SK-N-SH treated with all-trans-retinoic acid at 6 μM for 48 hours (cell line): ENCODE measurements at regions not wholly inside any gene's neighbourhood (a gene's known extent, or its start where the extent isn't known, plus 50 kb on each side); places are given as distances from the start of the nearest gene placed in this dataset.

Source experiments
- ATAC-seq: fragments of 200-7000 bp; cut with Tn5 transposase; 3 replicates; pipeline ENCODE4 v1.9.1; 2020; ENCODE audit warnings: mild to moderate bottlenecking, moderate library complexity
- ARNTL ChIP-seq: fragments of 450-650 bp; formaldehyde crosslinking; IDR thresholded peaks from 2 replicates; pipeline ENCODE4 v1.5.0; 2020; ENCODE audit warnings: low read depth, mild to moderate bottlenecking, moderate library complexity, borderline replicate concordance
- CSDC2 ChIP-seq: fragments of 250-450 bp; sonication (Bioruptor Pico); IDR thresholded peaks from 2 replicates; pipeline ENCODE4 v1.5.0; 2020; ENCODE audit warnings: mild to moderate bottlenecking, moderate library complexity
- ESRRG ChIP-seq: fragments of 250-450 bp; sonication (Bioruptor Pico); IDR thresholded peaks from 2 replicates; pipeline ENCODE4 v1.6.1; 2021; ENCODE audit warnings: mild to moderate bottlenecking
- GLIS3 ChIP-seq: fragments of 250-450 bp; sonication (Bioruptor Pico); IDR thresholded peaks from 2 replicates; pipeline ENCODE4 v1.5.0; 2020; ENCODE audit warnings: mild to moderate bottlenecking, moderate library complexity
- ISL1 ChIP-seq: fragments of 250-450 bp; sonication (Bioruptor Pico); IDR thresholded peaks from 2 replicates; pipeline ENCODE4 v2.1.2; 2022; ENCODE audit warnings: mild to moderate bottlenecking, moderate library complexity
- OSR1 ChIP-seq: fragments of 250-450 bp; sonication (Bioruptor Pico); IDR thresholded peaks from 2 replicates; pipeline ENCODE4 v1.8.0; 2022; ENCODE audit warnings: moderate library complexity, mild to moderate bottlenecking, inconsistent platforms
- PPARA ChIP-seq: fragments of 250-450 bp; sonication (Bioruptor Pico); IDR thresholded peaks from 2 replicates; pipeline ENCODE4 v1.5.0; 2020; ENCODE audit warnings: mild to moderate bottlenecking, borderline replicate concordance
- RARB ChIP-seq: fragments of 250-450 bp; sonication (Bioruptor Pico); IDR thresholded peaks from 2 replicates; pipeline ENCODE4 v1.8.0; 2021; ENCODE audit warnings: mild to moderate bottlenecking, moderate library complexity
- SNAI2 ChIP-seq: fragments of 250-450 bp; sonication (Bioruptor Pico); IDR thresholded peaks from 2 replicates; pipeline ENCODE4 v1.5.0; 2020; ENCODE audit warnings: mild to moderate bottlenecking, moderate library complexity
- TCF4 ChIP-seq: fragments of 250-450 bp; sonication (Bioruptor Pico); IDR thresholded peaks from 2 replicates; pipeline ENCODE4 v1.8.0; 2021; ENCODE audit warnings: mild to moderate bottlenecking, moderate library complexity, borderline replicate concordance
- ZC3H10 ChIP-seq: fragments of 250-450 bp; sonication (Bioruptor Pico); IDR thresholded peaks from 2 replicates; pipeline ENCODE4 v1.5.1; 2021; ENCODE audit warnings: mild to moderate bottlenecking, moderate library complexity
- ZFP3 ChIP-seq: fragments of 250-450 bp; sonication (Bioruptor Pico); IDR thresholded peaks from 2 replicates; pipeline ENCODE4 v1.5.0; 2020; ENCODE audit warnings: mild to moderate bottlenecking, moderate library complexity
- ZFP30 ChIP-seq: fragments of 450-650 bp; formaldehyde crosslinking; IDR thresholded peaks from 2 replicates; pipeline ENCODE4 v1.5.0; 2022; ENCODE audit warnings: mild to moderate bottlenecking, moderate library complexity
- ZNF565 ChIP-seq: fragments of 450-650 bp; formaldehyde crosslinking; conservative IDR thresholded peaks from 2 replicates; pipeline ENCODE4 v1.5.0; 2020; ENCODE audit warnings: low read depth, mild to moderate bottlenecking, moderate library complexity
- ZNF70 ChIP-seq: fragments of 450-650 bp; formaldehyde crosslinking; IDR thresholded peaks from 2 replicates; pipeline ENCODE4 v1.5.0; 2020; ENCODE audit warnings: mild to moderate bottlenecking, moderate library complexity
- ZNF8 ChIP-seq: fragments of 450-650 bp; formaldehyde crosslinking; IDR thresholded peaks from 2 replicates; pipeline ENCODE4 v1.5.0; 2020; ENCODE audit warnings: mild to moderate bottlenecking, moderate library complexity
- TF ChIP-seq, protein P1 (sequence below): fragments of 250-450 bp; sonication (Bioruptor Pico); IDR thresholded peaks from 2 replicates; pipeline ENCODE4 v1.5.1; 2021; ENCODE audit warnings: mild to moderate bottlenecking, moderate library complexity
- TF ChIP-seq, protein P2 (sequence below): fragments of 250-450 bp; sonication (Bioruptor Pico); IDR thresholded peaks from 2 replicates; pipeline ENCODE4 v1.5.1; 2020; ENCODE audit warnings: low read depth, mild to moderate bottlenecking, moderate library complexity
- TF ChIP-seq, protein P3 (sequence below): fragments of 250-450 bp; sonication (Bioruptor Pico); IDR thresholded peaks from 2 replicates; pipeline ENCODE4 v1.8.0; 2020; ENCODE audit warnings: mild to moderate bottlenecking, moderate library complexity, borderline replicate concordance
- TF ChIP-seq, protein P4 (sequence below): fragments of 250-450 bp; sonication (Bioruptor Pico); IDR thresholded peaks from 2 replicates; pipeline ENCODE4 v1.5.0; 2020; ENCODE audit warnings: mild to moderate bottlenecking, moderate library complexity
- TF ChIP-seq, protein P5 (sequence below): fragments of 250-450 bp; sonication (Bioruptor Pico); IDR thresholded peaks from 2 replicates; pipeline ENCODE4 v1.8.0; 2021; ENCODE audit warnings: low read depth, mild to moderate bottlenecking, moderate library complexity, borderline replicate concordance

DNA sequence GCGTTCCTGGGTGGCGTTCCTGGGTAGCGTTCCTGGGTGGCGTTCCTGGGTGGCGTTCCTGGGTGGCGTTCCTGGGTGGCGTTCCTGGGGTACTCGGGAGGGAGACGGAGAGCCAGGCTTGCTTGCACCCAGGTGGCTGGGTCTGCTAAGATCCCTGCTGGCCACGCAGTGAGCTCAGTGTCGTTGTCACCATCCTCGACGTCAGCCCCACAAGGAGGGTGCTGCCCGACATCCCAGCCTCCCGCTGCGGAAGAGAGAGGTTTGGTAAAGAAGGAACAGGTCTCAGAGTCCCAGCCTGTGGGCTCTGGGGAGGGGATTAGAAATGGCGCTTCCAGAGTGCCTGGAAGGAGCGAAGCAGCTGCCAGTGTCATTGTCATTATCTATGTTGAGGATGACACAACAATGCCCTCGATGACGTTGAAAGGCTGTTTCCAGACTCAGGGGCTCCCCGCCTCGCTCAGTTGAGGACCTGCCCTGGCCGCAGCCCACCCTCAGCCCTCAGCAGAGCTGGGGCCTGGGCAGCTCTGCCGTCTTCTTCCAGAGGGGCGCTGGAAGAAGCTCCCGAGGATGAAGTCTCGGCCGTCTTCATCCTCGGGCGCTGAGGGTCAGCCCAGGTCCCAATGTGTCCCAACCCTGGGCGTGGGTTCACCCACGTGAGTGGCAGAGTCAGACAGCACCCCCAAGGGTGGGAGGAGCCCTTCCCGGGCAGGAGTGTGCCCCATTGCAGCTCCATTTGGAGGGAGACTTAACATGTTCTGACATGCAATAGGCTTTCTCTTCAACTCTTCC lies 328.8 kb downstream of the ADGRD1 start:
- no peak for ATAC-seq
- TF ChIP-seq ISL1 (CRISPR knock-in tag) (no peak), RARB (CRISPR knock-in tag) (no peak), ARNTL (CRISPR knock-in tag) (no peak), ZC3H10 (CRISPR knock-in tag) (no peak), TCF4 (CRISPR knock-in tag) (no peak), SNAI2 (CRISPR knock-in tag) (no peak), ZFP30 (no peak), PPARA (CRISPR knock-in tag) (no peak), ESRRG (CRISPR knock-in tag) (no peak), ZNF565 (no peak), GLIS3 (CRISPR knock-in tag) (no peak), CSDC2 (no peak), ZNF70 (no peak)
- TF ChIP-seq, protein P1, sequence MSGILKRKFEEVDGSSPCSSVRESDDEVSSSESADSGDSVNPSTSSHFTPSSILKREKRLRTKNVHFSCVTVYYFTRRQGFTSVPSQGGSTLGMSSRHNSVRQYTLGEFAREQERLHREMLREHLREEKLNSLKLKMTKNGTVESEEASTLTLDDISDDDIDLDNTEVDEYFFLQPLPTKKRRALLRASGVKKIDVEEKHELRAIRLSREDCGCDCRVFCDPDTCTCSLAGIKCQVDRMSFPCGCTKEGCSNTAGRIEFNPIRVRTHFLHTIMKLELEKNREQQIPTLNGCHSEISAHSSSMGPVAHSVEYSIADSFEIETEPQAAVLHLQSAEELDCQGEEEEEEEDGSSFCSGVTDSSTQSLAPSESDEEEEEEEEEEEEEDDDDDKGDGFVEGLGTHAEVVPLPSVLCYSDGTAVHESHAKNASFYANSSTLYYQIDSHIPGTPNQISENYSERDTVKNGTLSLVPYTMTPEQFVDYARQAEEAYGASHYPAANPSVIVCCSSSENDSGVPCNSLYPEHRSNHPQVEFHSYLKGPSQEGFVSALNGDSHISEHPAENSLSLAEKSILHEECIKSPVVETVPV (CRISPR knock-in tag) = no peak
- TF ChIP-seq, protein P2, sequence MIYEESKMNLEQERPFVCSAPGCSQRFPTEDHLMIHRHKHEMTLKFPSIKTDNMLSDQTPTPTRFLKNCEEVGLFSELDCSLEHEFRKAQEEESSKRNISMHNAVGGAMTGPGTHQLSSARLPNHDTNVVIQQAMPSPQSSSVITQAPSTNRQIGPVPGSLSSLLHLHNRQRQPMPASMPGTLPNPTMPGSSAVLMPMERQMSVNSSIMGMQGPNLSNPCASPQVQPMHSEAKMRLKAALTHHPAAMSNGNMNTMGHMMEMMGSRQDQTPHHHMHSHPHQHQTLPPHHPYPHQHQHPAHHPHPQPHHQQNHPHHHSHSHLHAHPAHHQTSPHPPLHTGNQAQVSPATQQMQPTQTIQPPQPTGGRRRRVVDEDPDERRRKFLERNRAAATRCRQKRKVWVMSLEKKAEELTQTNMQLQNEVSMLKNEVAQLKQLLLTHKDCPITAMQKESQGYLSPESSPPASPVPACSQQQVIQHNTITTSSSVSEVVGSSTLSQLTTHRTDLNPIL (CRISPR knock-in tag) = no peak
- TF ChIP-seq, protein P3, sequence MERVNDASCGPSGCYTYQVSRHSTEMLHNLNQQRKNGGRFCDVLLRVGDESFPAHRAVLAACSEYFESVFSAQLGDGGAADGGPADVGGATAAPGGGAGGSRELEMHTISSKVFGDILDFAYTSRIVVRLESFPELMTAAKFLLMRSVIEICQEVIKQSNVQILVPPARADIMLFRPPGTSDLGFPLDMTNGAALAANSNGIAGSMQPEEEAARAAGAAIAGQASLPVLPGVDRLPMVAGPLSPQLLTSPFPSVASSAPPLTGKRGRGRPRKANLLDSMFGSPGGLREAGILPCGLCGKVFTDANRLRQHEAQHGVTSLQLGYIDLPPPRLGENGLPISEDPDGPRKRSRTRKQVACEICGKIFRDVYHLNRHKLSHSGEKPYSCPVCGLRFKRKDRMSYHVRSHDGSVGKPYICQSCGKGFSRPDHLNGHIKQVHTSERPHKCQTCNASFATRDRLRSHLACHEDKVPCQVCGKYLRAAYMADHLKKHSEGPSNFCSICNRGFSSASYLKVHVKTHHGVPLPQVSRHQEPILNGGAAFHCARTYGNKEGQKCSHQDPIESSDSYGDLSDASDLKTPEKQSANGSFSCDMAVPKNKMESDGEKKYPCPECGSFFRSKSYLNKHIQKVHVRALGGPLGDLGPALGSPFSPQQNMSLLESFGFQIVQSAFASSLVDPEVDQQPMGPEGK = no peak
- TF ChIP-seq, protein P4, sequence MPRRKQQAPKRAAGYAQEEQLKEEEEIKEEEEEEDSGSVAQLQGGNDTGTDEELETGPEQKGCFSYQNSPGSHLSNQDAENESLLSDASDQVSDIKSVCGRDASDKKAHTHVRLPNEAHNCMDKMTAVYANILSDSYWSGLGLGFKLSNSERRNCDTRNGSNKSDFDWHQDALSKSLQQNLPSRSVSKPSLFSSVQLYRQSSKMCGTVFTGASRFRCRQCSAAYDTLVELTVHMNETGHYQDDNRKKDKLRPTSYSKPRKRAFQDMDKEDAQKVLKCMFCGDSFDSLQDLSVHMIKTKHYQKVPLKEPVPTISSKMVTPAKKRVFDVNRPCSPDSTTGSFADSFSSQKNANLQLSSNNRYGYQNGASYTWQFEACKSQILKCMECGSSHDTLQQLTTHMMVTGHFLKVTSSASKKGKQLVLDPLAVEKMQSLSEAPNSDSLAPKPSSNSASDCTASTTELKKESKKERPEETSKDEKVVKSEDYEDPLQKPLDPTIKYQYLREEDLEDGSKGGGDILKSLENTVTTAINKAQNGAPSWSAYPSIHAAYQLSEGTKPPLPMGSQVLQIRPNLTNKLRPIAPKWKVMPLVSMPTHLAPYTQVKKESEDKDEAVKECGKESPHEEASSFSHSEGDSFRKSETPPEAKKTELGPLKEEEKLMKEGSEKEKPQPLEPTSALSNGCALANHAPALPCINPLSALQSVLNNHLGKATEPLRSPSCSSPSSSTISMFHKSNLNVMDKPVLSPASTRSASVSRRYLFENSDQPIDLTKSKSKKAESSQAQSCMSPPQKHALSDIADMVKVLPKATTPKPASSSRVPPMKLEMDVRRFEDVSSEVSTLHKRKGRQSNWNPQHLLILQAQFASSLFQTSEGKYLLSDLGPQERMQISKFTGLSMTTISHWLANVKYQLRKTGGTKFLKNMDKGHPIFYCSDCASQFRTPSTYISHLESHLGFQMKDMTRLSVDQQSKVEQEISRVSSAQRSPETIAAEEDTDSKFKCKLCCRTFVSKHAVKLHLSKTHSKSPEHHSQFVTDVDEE (CRISPR knock-in tag) = no peak
- TF ChIP-seq, protein P5, sequence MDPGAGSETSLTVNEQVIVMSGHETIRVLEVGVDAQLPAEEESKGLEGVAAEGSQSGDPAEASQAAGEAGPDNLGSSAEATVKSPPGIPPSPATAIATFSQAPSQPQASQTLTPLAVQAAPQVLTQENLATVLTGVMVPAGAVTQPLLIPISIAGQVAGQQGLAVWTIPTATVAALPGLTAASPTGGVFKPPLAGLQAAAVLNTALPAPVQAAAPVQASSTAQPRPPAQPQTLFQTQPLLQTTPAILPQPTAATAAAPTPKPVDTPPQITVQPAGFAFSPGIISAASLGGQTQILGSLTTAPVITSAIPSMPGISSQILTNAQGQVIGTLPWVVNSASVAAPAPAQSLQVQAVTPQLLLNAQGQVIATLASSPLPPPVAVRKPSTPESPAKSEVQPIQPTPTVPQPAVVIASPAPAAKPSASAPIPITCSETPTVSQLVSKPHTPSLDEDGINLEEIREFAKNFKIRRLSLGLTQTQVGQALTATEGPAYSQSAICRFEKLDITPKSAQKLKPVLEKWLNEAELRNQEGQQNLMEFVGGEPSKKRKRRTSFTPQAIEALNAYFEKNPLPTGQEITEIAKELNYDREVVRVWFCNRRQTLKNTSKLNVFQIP (CRISPR knock-in tag) = no peak

DNA sequence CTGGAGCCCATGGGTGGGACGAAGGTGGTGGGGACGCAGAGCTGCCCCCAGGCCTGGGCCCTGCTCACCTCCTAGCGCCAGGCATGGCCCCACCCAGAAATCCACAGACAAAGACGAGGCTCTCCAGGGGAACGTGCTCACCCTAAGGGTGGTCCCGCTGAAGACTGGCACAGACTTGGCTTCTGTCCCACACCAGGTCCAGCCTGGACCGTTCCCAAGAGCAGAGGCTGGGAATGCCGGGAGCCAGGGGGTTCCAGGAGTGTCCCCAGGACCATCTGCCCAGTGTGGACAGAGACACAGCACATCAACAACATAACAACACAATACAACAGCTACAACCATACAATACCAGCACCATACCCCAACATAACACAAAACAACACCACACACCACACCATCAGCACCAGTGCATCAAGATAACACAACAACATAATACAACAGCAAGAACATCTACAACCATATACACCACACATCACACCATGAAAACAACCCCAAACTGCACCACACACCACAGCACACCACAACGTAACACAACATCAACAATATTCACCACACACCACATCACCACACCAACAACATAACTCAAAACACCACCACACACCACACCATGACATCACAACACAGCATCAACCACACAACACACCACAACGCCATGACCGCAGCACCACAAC lies 329.6 kb downstream of the ADGRD1 start:
- ATAC-seq = no peak
- TF ChIP-seq, protein P3 = no peak
- TF ChIP-seq GLIS3 (CRISPR knock-in tag) = no peak
- no peak for TF ChIP-seq OSR1 (CRISPR knock-in tag)
- TF ChIP-seq ZFP30 = no peak
- TF ChIP-seq, protein P5 (CRISPR knock-in tag) = no peak
- TF ChIP-seq ZNF565 = no peak
- TF ChIP-seq ESRRG (CRISPR knock-in tag) = no peak
- no peak for TF ChIP-seq ISL1 (CRISPR knock-in tag)
- TF ChIP-seq ZFP3 = no peak
- no peak for TF ChIP-seq SNAI2 (CRISPR knock-in tag)
- TF ChIP-seq, protein P4 (CRISPR knock-in tag) = no peak
- no peak for TF ChIP-seq TCF4 (CRISPR knock-in tag)
- TF ChIP-seq PPARA (CRISPR knock-in tag) = no peak
- no peak for TF ChIP-seq ZNF8 (CRISPR knock-in tag)
- no peak for TF ChIP-seq RARB (CRISPR knock-in tag)
